ENCODE measurements at regions not wholly inside any gene's neighbourhood (a gene's known extent, or its start where the extent isn't known, plus 50 kb on each side); places are given as distances from the start of the nearest gene placed in this dataset.

DNA sequence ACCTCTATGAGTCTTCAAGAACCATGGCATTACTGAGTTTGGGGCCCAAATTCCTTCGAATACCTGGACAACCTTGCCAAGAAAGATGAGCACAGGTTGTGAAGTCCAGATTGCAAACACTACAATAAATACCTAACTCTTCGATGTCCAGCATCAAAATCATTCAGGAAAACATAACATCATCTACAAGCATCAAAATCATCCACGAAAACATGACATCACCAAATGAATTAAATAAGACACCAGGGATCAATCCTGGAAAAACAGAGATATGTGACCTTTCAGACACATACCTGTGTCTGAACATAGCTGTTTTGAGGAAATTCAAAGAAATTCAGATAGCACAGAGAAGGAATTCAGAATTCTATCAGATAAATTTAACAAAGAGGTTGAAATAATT, 262.0 kb upstream of the KITLG start:
- no peaks in the 10 kb centered on the region for H3K36me3 ChIP-seq (replicated peaks; ENCODE audit: insufficient read depth, low read length)
- no peaks in the 10 kb centered on the region for H3K4me1 ChIP-seq (ENCODE audit: low read length)

DNA sequence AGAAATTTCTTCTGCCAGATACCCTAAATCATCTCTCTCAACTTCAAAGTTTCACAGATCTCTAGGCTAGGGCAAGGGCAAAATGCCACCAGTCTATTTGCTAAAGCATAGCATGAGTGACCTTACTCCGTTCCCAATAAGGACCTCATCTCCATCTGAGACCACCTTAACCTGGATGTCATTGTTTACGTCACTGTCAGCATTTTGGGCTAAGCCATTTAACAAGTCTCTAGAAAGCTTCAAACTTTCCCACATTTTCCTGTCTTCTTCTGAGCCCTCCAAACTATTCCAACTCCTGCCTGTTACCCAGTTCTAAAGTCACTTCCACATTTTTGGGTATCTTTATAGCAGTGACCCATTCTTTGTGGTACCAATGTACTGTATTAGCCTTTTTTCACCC, 259.2 kb upstream of the KITLG start:
- TF ChIP-seq EZH2 (optimal IDR thresholded peaks at IDR 0.05; ENCODE audit: low read depth, low read length): no peak
- TF ChIP-seq, protein P1, sequence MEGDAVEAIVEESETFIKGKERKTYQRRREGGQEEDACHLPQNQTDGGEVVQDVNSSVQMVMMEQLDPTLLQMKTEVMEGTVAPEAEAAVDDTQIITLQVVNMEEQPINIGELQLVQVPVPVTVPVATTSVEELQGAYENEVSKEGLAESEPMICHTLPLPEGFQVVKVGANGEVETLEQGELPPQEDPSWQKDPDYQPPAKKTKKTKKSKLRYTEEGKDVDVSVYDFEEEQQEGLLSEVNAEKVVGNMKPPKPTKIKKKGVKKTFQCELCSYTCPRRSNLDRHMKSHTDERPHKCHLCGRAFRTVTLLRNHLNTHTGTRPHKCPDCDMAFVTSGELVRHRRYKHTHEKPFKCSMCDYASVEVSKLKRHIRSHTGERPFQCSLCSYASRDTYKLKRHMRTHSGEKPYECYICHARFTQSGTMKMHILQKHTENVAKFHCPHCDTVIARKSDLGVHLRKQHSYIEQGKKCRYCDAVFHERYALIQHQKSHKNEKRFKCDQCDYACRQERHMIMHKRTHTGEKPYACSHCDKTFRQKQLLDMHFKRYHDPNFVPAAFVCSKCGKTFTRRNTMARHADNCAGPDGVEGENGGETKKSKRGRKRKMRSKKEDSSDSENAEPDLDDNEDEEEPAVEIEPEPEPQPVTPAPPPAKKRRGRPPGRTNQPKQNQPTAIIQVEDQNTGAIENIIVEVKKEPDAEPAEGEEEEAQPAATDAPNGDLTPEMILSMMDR (IDR thresholded peaks at IDR 0.05; ENCODE audit: low read length): no peak
- TF ChIP-seq EZH2phosphoT487 (IDR thresholded peaks at IDR 0.05; ENCODE audit: low read length): no peak
- Histone ChIP-seq H3K4me2 (ENCODE audit: low read depth, low read length) (no peak overlapping the region), H3K27me3 (replicated peaks; ENCODE audit: insufficient read depth, low read length) (no peaks in the 10 kb centered on the region), H3K4me1 (ENCODE audit: low read length) (no peaks in the 10 kb centered on the region), H3F3A (ENCODE audit: insufficient read depth, low read length) (no peaks in the 10 kb centered on the region), H3K27ac (ENCODE audit: low read length) (no peak overlapping the region), H3K9me3 (replicated peaks; ENCODE audit: insufficient read depth, low read length) (no peaks in the 10 kb centered on the region), H2AFZ (ENCODE audit: low read length) (no peak overlapping the region), H3K4me3 (ENCODE audit: low read length) (no peak overlapping the region), H3K9ac (ENCODE audit: low read length) (no peak overlapping the region), H3K79me2 (ENCODE audit: low read length) (no peaks in the 10 kb centered on the region), H3K9me2 (replicated peaks; ENCODE audit: insufficient read depth, low read length) (no peaks in the 10 kb centered on the region), H4K20me1 (ENCODE audit: insufficient read depth, low read length) (no peaks in the 10 kb centered on the region), H3K36me3 (replicated peaks; ENCODE audit: insufficient read depth, low read length) (no peaks in the 10 kb centered on the region)
- DNase-seq: no peak

More for the DNA sequence above, 262.0 kb upstream of the KITLG start:
- Histone ChIP-seq H3K27me3 (replicated peaks; ENCODE audit: insufficient read depth, low read length) (no peaks in the 10 kb centered on the region), H3K9ac (ENCODE audit: low read length) (no peak overlapping the region), H4K20me1 (ENCODE audit: insufficient read depth, low read length) (no peaks in the 10 kb centered on the region), H3K27ac (ENCODE audit: low read length) (no peak overlapping the region), H3F3A (ENCODE audit: insufficient read depth, low read length) (no peaks in the 10 kb centered on the region), H3K9me3 (replicated peaks; ENCODE audit: insufficient read depth, low read length) (no peaks in the 10 kb centered on the region), H3K4me3 (ENCODE audit: low read length) (no peak overlapping the region), H3K9me2 (replicated peaks; ENCODE audit: insufficient read depth, low read length) (no peaks in the 10 kb centered on the region), H2AFZ (ENCODE audit: low read length) (no peak overlapping the region), H3K4me2 (ENCODE audit: low read depth, low read length) (no peak overlapping the region), H3K79me2 (ENCODE audit: low read length) (no peaks in the 10 kb centered on the region)
- DNase-seq: no peak
- TF ChIP-seq EZH2phosphoT487 (IDR thresholded peaks at IDR 0.05; ENCODE audit: low read length): no peak

DNA sequence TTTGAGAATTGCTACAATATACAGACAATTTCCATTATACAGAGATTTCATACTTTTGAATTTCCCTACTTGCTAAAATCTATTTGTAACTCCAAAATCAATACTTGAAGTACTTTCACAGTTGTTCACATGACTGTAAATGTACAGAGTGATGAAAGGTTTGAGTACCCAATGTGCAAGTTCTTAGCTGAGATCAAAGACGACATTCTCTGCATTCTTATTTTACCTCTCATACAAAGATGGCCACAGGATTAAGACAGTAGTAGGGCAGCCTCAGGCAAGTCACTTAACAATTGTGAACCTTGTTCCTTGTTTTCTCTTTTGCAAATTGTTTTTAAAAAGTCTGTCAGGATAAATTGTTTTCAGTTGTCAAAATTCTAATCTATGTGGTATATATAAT, 255.9 kb upstream of the KITLG start:
- Histone ChIP-seq H3K79me2 (ENCODE audit: low read length) (no peaks in the 10 kb centered on the region), H3K4me2 (ENCODE audit: low read depth, low read length) (no peak overlapping the region), H3K27me3 (replicated peaks; ENCODE audit: insufficient read depth, low read length) (no peaks in the 10 kb centered on the region), H3K27ac (ENCODE audit: low read length) (no peak overlapping the region), H3K9me2 (replicated peaks; ENCODE audit: insufficient read depth, low read length) (no peaks in the 10 kb centered on the region), H3K4me1 (ENCODE audit: low read length) (0 out of 2 replicates have a peak, but pooled peaks cover 3% of the 10 kb centered on the region), H3K36me3 (replicated peaks; ENCODE audit: insufficient read depth, low read length) (no peaks in the 10 kb centered on the region), H3K4me3 (ENCODE audit: low read length) (no peak overlapping the region), H3K9ac (ENCODE audit: low read length) (no peak overlapping the region), H3F3A (ENCODE audit: insufficient read depth, low read length) (no peaks in the 10 kb centered on the region), H2AFZ (ENCODE audit: low read length) (no peak overlapping the region), H4K20me1 (ENCODE audit: insufficient read depth, low read length) (no peaks in the 10 kb centered on the region), H3K9me3 (replicated peaks; ENCODE audit: insufficient read depth, low read length) (no peaks in the 10 kb centered on the region)
- no peak for TF ChIP-seq EZH2 (optimal IDR thresholded peaks at IDR 0.05; ENCODE audit: low read depth, low read length)
- TF ChIP-seq, protein P1 (IDR thresholded peaks at IDR 0.05; ENCODE audit: low read length): no peak
- TF ChIP-seq EZH2phosphoT487 (IDR thresholded peaks at IDR 0.05; ENCODE audit: low read length): no peak
- DNase-seq: no peak

DNA sequence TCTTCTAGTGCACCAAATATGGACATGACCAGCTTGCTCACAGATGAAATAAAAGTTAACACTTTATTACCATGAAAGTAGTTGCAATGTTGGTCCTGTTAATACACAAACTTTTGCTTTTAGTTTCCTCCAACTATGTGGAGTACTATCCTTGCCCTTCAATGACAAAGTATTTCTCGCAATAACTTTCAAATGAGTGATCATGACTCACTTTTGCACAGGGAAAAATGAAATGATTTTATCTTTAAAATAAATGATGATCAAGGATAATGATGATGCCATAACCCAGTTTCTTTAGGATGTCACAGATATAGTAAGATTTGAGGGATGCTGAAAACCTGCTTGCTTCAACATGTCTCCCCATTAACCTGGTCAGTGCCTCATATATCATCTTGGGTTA, 254.0 kb upstream of the KITLG start:
- Histone ChIP-seq H4K20me1 (ENCODE audit: insufficient read depth, low read length) (no peaks in the 10 kb centered on the region), H3K9me3 (replicated peaks; ENCODE audit: insufficient read depth, low read length) (no peaks in the 10 kb centered on the region), H3K79me2 (ENCODE audit: low read length) (no peaks in the 10 kb centered on the region), H3K36me3 (replicated peaks; ENCODE audit: insufficient read depth, low read length) (no peaks in the 10 kb centered on the region), H3K9ac (ENCODE audit: low read length) (no peak overlapping the region), H3K4me1 (ENCODE audit: low read length) (0 out of 2 replicates have a peak, but pooled peaks cover 3% of the 10 kb centered on the region), H3K27me3 (replicated peaks; ENCODE audit: insufficient read depth, low read length) (no peaks in the 10 kb centered on the region), H2AFZ (ENCODE audit: low read length) (no peak overlapping the region), H3K4me3 (ENCODE audit: low read length) (no peak overlapping the region), H3K27ac (ENCODE audit: low read length) (no peak overlapping the region), H3K4me2 (ENCODE audit: low read depth, low read length) (no peak overlapping the region), H3F3A (ENCODE audit: insufficient read depth, low read length) (no peaks in the 10 kb centered on the region), H3K9me2 (replicated peaks; ENCODE audit: insufficient read depth, low read length) (no peaks in the 10 kb centered on the region)
- TF ChIP-seq, protein P1 (IDR thresholded peaks at IDR 0.05; ENCODE audit: low read length): no peak
- TF ChIP-seq EZH2phosphoT487 (IDR thresholded peaks at IDR 0.05; ENCODE audit: low read length): no peak
- no peak for TF ChIP-seq EZH2 (optimal IDR thresholded peaks at IDR 0.05; ENCODE audit: low read depth, low read length)
- no peak for DNase-seq

Data from MM.1S (cell line).